Nephron progenitor cell (in vitro differentiated cells): ENCODE measurements at regions not wholly inside any gene's neighbourhood (a gene's known extent, or its start where the extent isn't known, plus 50 kb on each side); places are given as distances from the start of the nearest gene placed in this dataset.

Source experiments
- DNase-seq: peaks from one replicate; pipeline ENCODE4 v3.0.0; 2021
- H3K27ac Mint-ChIP-seq: 2 replicates; pipeline ENCODE4 v1.8.0; 2021; ENCODE audit warnings: mild to moderate bottlenecking, moderate library complexity, mixed read lengths
- H3K27me3 Mint-ChIP-seq: 2 replicates; pipeline ENCODE4 v1.8.0; 2021; ENCODE audit warnings: mild to moderate bottlenecking, low read depth, mixed read lengths; ENCODE audit not compliant: poor library complexity
- H3K36me3 Mint-ChIP-seq: 2 replicates; pipeline ENCODE4 v1.8.0; 2021; ENCODE audit warnings: low read depth, mixed read lengths
- H3K4me1 Mint-ChIP-seq: 2 replicates; pipeline ENCODE4 v1.8.0; 2021; ENCODE audit warnings: mixed read lengths
- H3K4me3 Mint-ChIP-seq: 2 replicates; pipeline ENCODE4 v1.8.0; 2021; ENCODE audit warnings: mild to moderate bottlenecking, moderate library complexity, mixed read lengths
- H3K9me3 Mint-ChIP-seq: 2 replicates; pipeline ENCODE4 v1.8.0; 2021; ENCODE audit warnings: mild to moderate bottlenecking, moderate library complexity, mixed read lengths
- TF ChIP-seq, protein P1 (sequence below): fragments of 200-600 bp; sonication (generic); IDR thresholded peaks from 2 replicates; pipeline ENCODE4 v1.5.0; 2021; ENCODE audit warnings: antibody characterized with exemption

DNA sequence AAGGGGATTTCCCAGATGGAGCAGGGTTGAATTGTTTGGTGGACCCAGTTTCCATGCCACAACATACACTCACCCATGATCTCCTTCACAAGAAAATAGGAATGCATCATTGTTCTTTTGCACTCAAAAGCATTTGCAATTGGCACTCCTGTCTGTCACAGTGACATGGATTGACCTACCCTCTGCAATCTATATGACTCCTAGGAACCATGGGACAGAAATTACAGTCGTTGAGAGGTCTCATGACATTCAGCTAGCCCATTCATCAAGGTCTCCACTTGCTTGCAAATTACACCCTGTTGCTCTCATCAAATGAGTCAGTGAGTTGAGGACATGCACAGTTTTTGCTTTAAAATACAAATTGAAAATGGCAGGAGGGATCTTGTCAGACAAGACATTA lies 448.5 kb downstream of the LPIN1 start:
- Mint-ChIP-seq H3K36me3 (no peaks in the 10 kb centered on the region), H3K4me1 (no peaks in the 10 kb centered on the region)

DNA sequence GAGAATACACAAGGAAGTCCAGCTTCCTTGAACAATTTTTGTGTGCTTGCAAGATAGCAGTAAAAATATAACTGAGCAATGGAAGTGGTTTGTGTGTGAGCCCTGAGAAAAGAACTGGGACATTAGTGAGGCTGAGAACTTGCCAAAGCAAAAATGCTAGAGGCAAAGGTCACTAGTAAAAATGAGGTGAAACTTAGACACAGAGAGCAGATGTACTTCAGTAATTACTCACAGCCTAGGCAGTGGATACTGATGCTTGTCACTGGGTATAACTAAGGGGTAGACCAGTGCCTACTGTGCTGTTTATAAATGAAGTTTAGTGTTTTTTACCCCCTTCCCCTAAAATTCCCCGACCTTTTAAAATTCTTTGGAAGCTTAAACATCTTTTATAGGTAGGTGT lies 450.1 kb downstream of the LPIN1 start:
- Mint-ChIP-seq H3K4me3 (no peak overlapping the region), H3K4me1 (no peaks in the 10 kb centered on the region), H3K27ac (no peak overlapping the region), H3K27me3 (no peaks in the 10 kb centered on the region), H3K9me3 (peaks cover 14% of the 10 kb centered on the region), H3K36me3 (no peaks in the 10 kb centered on the region)
- no peak for DNase-seq
- TF ChIP-seq, protein P1, sequence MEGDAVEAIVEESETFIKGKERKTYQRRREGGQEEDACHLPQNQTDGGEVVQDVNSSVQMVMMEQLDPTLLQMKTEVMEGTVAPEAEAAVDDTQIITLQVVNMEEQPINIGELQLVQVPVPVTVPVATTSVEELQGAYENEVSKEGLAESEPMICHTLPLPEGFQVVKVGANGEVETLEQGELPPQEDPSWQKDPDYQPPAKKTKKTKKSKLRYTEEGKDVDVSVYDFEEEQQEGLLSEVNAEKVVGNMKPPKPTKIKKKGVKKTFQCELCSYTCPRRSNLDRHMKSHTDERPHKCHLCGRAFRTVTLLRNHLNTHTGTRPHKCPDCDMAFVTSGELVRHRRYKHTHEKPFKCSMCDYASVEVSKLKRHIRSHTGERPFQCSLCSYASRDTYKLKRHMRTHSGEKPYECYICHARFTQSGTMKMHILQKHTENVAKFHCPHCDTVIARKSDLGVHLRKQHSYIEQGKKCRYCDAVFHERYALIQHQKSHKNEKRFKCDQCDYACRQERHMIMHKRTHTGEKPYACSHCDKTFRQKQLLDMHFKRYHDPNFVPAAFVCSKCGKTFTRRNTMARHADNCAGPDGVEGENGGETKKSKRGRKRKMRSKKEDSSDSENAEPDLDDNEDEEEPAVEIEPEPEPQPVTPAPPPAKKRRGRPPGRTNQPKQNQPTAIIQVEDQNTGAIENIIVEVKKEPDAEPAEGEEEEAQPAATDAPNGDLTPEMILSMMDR = no peak

More for the DNA sequence above, 448.5 kb downstream of the LPIN1 start:
- TF ChIP-seq, protein P1 = no peak
- no peak overlapping the region for H3K27ac Mint-ChIP-seq
- no peaks in the 10 kb centered on the region for H3K27me3 Mint-ChIP-seq
- no peak overlapping the region for H3K4me3 Mint-ChIP-seq
- DNase-seq = no peak
- peaks cover 14% of the 10 kb centered on the region for H3K9me3 Mint-ChIP-seq

DNA sequence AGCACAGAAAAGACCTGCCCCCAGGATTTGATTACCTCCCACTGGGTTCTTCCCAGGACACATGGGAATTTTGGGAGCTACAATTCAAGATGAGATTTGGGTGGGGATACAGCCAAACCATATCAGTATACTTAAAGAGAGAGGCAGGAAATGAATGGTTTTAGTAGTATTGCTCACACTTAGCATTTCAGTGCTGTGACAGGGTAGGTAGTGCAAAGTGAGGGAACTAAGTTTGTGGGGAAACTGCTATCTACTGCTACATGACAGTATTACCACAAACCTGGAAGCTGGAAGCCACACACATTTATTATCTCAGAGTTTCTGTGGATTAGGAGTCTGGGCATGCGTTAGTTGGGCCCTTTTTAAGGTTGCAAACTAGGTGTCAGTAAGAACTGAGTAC lies 450.7 kb downstream of the LPIN1 start:
- DNase-seq = no peak
- Mint-ChIP-seq H3K4me1 (peaks cover 6% of the 10 kb centered on the region), H3K27ac (no peak overlapping the region), H3K36me3 (no peaks in the 10 kb centered on the region), H3K4me3 (no peak overlapping the region), H3K9me3 (peaks cover 14% of the 10 kb centered on the region), H3K27me3 (no peaks in the 10 kb centered on the region)
- TF ChIP-seq, protein P1 = no peak

DNA sequence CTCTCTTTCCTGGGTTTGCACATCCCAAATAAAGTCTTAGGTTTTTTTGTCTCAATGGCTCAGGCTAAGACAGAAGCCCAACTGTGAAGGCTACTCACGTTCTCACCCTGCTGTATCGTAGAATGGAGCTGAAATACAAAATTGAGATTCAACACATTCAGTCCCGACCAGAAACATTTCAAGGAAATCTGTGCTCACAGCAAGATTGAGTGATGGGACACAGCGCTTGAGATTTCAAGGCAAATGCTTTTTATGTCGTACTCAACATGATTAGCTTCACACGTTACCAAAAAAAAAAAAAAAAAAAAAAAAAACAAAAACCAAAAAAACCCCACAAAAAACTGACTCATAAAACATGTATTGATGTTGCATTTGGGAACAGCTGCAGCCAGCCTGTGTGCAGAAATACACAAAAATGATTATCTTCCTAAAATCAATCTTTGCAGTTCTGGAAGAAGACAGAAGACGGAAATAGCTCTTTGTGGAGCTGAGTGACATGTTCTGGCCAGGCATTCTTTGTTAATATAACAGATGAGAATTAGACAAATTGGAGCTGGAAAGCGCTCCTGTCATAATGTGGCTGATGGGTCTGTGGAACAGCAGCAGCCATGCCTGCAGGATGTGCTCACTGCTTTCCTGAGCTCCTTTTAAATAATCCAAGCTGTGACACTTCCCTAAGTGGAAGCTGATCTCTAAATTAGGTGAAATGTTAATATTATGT lies 453.2 kb downstream of the LPIN1 start:
- no peak overlapping the region for H3K27ac Mint-ChIP-seq
- no peaks in the 10 kb centered on the region for H3K36me3 Mint-ChIP-seq
- no peaks in the 10 kb centered on the region for H3K27me3 Mint-ChIP-seq
- H3K4me3 Mint-ChIP-seq = no peak overlapping the region
- no peak for DNase-seq
- TF ChIP-seq, protein P1 = no peak
- H3K4me1 Mint-ChIP-seq = peaks cover 26% of the 10 kb centered on the region
- peaks cover 14% of the 10 kb centered on the region for H3K9me3 Mint-ChIP-seq

DNA sequence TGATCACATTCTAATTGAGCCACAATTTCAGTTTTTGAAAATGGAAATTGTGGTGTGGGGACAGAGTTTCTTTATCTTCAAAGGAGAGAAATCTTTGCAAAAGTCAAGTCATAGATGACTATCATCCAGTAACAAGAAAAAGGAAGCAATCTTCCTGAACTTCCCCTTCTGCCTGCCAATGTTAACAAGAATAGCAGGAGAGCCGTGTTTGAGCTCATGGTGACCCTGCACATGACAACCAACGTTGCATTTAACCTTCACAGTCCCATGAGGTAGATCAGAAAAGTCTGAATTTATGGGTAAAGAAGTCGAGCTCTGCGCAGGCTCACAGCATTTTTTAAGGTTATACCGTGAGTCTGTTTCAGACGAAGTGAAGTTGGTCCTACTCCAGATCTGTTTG lies 454.9 kb downstream of the LPIN1 start:
- no peak overlapping the region for H3K27ac Mint-ChIP-seq
- TF ChIP-seq, protein P1 = no peak
- H3K9me3 Mint-ChIP-seq = peaks cover 9% of the 10 kb centered on the region
- H3K36me3 Mint-ChIP-seq = no peaks in the 10 kb centered on the region
- no peak for DNase-seq
- H3K4me3 Mint-ChIP-seq = no peak overlapping the region
- H3K27me3 Mint-ChIP-seq = no peaks in the 10 kb centered on the region
- peaks cover 26% of the 10 kb centered on the region for H3K4me1 Mint-ChIP-seq
